HEK293 (cell line): ENCODE measurements at regions not wholly inside any gene's neighbourhood (a gene's known extent, or its start where the extent isn't known, plus 50 kb on each side); places are given as distances from the start of the nearest gene placed in this dataset.

Source experiments
- CTCF ChIP-seq: fragments of 450-650 bp; formaldehyde crosslinking; IDR thresholded peaks from 2 replicates; pipeline ENCODE4 v1.5.1; 2016; ENCODE audit warnings: missing biosample characterization, missing genetic modification characterization
- SP2 ChIP-seq: fragments of 450-650 bp; formaldehyde crosslinking; IDR thresholded peaks from 2 replicates; pipeline ENCODE4 v1.5.1; 2016; ENCODE audit warnings: missing biosample characterization, missing genetic modification characterization
- TCF7L2 ChIP-seq: IDR thresholded peaks from 2 replicates; pipeline ENCODE4 v1.6.1; 2011; ENCODE audit warnings: low read depth, mild to moderate bottlenecking, inconsistent platforms, low read length, moderate library complexity, borderline replicate concordance
- ZBTB1 ChIP-seq: fragments of 450-650 bp; formaldehyde crosslinking; IDR thresholded peaks from 2 replicates; pipeline ENCODE4 v1.5.1; 2016; ENCODE audit warnings: missing biosample characterization, missing genetic modification characterization
- ZFP37 ChIP-seq: fragments of 450-650 bp; formaldehyde crosslinking; IDR thresholded peaks from 2 replicates; pipeline ENCODE4 v1.5.1; 2016; ENCODE audit warnings: missing biosample characterization, missing genetic modification characterization
- ZNF19 ChIP-seq: fragments of 450-650 bp; formaldehyde crosslinking; IDR thresholded peaks from 2 replicates; pipeline ENCODE4; 2016; ENCODE audit warnings: missing biosample characterization, missing genetic modification characterization, low read depth
- ZNF423 ChIP-seq: fragments of 450-650 bp; formaldehyde crosslinking; IDR thresholded peaks from 2 replicates; pipeline ENCODE4 v1.5.1; 2016; ENCODE audit warnings: missing biosample characterization, missing genetic modification characterization
- ZNF626 ChIP-seq: fragments of 450-650 bp; sonication (Bioruptor Pico); formaldehyde crosslinking; IDR thresholded peaks from 2 replicates; pipeline ENCODE4 v1.5.1; 2018; ENCODE audit warnings: missing biosample characterization, missing genetic modification characterization, inconsistent platforms
- ZNF660 ChIP-seq: fragments of 450-650 bp; IDR thresholded peaks from 2 replicates; pipeline ENCODE4 v1.5.1; 2018; ENCODE audit warnings: missing biosample characterization, mild to moderate bottlenecking, missing genetic modification characterization
- ZNF785 ChIP-seq: fragments of 450-650 bp; formaldehyde crosslinking; IDR thresholded peaks from 2 replicates; pipeline ENCODE4 v1.5.1; 2016; ENCODE audit warnings: missing biosample characterization, missing genetic modification characterization
- ZSCAN30 ChIP-seq: fragments of 450-650 bp; IDR thresholded peaks from 2 replicates; pipeline ENCODE4 v1.5.1; 2018; ENCODE audit warnings: missing biosample characterization, mild to moderate bottlenecking, missing genetic modification characterization, moderate library complexity
- TF ChIP-seq, protein P1 (sequence below): fragments of 450-650 bp; formaldehyde crosslinking; IDR thresholded peaks from 2 replicates; pipeline ENCODE4 v1.5.1; 2016; ENCODE audit warnings: missing biosample characterization, missing genetic modification characterization
- TF ChIP-seq, protein P2 (sequence below): fragments of 450-650 bp; formaldehyde crosslinking; IDR thresholded peaks from 2 replicates; pipeline ENCODE4 v1.5.1; 2017; ENCODE audit warnings: missing biosample characterization, missing genetic modification characterization

GRCh38 chr1:242872521-242872920 lies 348.0 kb upstream of the PLD5 start:
- TF ChIP-seq CTCF (tag by site-specific recombination) (no peak), ZNF19 (tag by site-specific recombination) (no peak), ZNF626 (tag by site-specific recombination) (no peak), ZSCAN30 (tag by site-specific recombination) (no peak), ZNF660 (tag by site-specific recombination) (no peak), ZBTB1 (tag by site-specific recombination) (no peak), ZNF423 (tag by site-specific recombination) (no peak), ZNF785 (tag by site-specific recombination) (no peak), SP2 (tag by site-specific recombination) (no peak), TCF7L2 (no peak), ZFP37 (tag by site-specific recombination) (no peak)
- TF ChIP-seq, protein P1, sequence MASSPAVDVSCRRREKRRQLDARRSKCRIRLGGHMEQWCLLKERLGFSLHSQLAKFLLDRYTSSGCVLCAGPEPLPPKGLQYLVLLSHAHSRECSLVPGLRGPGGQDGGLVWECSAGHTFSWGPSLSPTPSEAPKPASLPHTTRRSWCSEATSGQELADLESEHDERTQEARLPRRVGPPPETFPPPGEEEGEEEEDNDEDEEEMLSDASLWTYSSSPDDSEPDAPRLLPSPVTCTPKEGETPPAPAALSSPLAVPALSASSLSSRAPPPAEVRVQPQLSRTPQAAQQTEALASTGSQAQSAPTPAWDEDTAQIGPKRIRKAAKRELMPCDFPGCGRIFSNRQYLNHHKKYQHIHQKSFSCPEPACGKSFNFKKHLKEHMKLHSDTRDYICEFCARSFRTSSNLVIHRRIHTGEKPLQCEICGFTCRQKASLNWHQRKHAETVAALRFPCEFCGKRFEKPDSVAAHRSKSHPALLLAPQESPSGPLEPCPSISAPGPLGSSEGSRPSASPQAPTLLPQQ (tag by site-specific recombination), result no peak
- TF ChIP-seq, protein P2, sequence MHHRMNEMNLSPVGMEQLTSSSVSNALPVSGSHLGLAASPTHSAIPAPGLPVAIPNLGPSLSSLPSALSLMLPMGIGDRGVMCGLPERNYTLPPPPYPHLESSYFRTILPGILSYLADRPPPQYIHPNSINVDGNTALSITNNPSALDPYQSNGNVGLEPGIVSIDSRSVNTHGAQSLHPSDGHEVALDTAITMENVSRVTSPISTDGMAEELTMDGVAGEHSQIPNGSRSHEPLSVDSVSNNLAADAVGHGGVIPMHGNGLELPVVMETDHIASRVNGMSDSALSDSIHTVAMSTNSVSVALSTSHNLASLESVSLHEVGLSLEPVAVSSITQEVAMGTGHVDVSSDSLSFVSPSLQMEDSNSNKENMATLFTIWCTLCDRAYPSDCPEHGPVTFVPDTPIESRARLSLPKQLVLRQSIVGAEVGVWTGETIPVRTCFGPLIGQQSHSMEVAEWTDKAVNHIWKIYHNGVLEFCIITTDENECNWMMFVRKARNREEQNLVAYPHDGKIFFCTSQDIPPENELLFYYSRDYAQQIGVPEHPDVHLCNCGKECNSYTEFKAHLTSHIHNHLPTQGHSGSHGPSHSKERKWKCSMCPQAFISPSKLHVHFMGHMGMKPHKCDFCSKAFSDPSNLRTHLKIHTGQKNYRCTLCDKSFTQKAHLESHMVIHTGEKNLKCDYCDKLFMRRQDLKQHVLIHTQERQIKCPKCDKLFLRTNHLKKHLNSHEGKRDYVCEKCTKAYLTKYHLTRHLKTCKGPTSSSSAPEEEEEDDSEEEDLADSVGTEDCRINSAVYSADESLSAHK, result no peak
